ELF-1 (cell line): ENCODE measurements at regions not wholly inside any gene's neighbourhood (a gene's known extent, or its start where the extent isn't known, plus 50 kb on each side); places are given as distances from the start of the nearest gene placed in this dataset.
"Not testable (repeated sequence)": the region's sequence is repeated elsewhere in the genome, so short reads cannot be mapped to it uniquely, and the experiment has no call there.

Source experiments
- DNase-seq: peaks from one replicate; pipeline ENCODE4 v3.0.0-alpha.2; 2016; ENCODE audit warnings: low read depth, low spot score

- DNase-seq, result no peak
Measured at GRCh38 chr5:100023536-100023935, 511.6 kb upstream of the FAM174A start.

- DNase-seq, result no peak
Measured at GRCh38 chr5:100017520-100018262, 517.5 kb upstream of the FAM174A start.

- not testable (repeated sequence) for DNase-seq
Measured at GRCh38 chr5:100013305-100013704, 521.9 kb upstream of the FAM174A start.

- DNase-seq, result not testable (repeated sequence)
Measured at GRCh38 chr5:100011160-100011559, 524.0 kb upstream of the FAM174A start.

GRCh38 chr5:100004969-100005368 is 530.2 kb upstream of the FAM174A start:
- DNase-seq, result no peak

GRCh38 chr5:99998319-99998718 is 536.9 kb upstream of the FAM174A start:
- no peak for DNase-seq

GRCh38 chr5:99995407-99995806 is 539.8 kb upstream of the FAM174A start:
- DNase-seq, result no peak

GRCh38 chr5:99973779-99974178 is 561.4 kb upstream of the FAM174A start:
- DNase-seq, result no peak

- no peak for DNase-seq
Measured at GRCh38 chr5:99955962-99956361, 579.2 kb upstream of the FAM174A start.

- no peak for DNase-seq
Measured at GRCh38 chr5:99955006-99955405, 580.2 kb upstream of the FAM174A start.

- no peak for DNase-seq
Measured at GRCh38 chr5:99949969-99950524, 585.1 kb upstream of the FAM174A start.

- DNase-seq, result no peak
Measured at GRCh38 chr5:99949361-99949760, 585.8 kb upstream of the FAM174A start.

GRCh38 chr5:99948850-99949249 is 586.3 kb upstream of the FAM174A start:
- DNase-seq, result no peak

- DNase-seq, result no peak
Measured at GRCh38 chr5:99945478-99946442, 589.4 kb upstream of the FAM174A start.

- no peak for DNase-seq
Measured at GRCh38 chr5:99940540-99940939, 594.6 kb upstream of the FAM174A start.

GRCh38 chr5:99936911-99937310 is 598.3 kb upstream of the FAM174A start:
- DNase-seq, result no peak

- no peak for DNase-seq
Measured at GRCh38 chr5:99929806-99930135, 605.4 kb upstream of the FAM174A start.

GRCh38 chr5:99929067-99929805 is 605.9 kb upstream of the FAM174A start:
- DNase-seq, result no peak

- DNase-seq, result no peak
Measured at GRCh38 chr5:99928490-99928889, 606.7 kb upstream of the FAM174A start.

GRCh38 chr5:99926463-99926862 is 608.7 kb upstream of the FAM174A start:
- no peak for DNase-seq

GRCh38 chr5:99922386-99922785 is 612.8 kb upstream of the FAM174A start:
- no peak for DNase-seq

- no peak for DNase-seq
Measured at GRCh38 chr5:99911971-99912370, 623.2 kb upstream of the FAM174A start.
